C4-2B (cell line): ENCODE measurements at regions not wholly inside any gene's neighbourhood (a gene's known extent, or its start where the extent isn't known, plus 50 kb on each side); places are given as distances from the start of the nearest gene placed in this dataset.

ENCODE experiments used
- ZFX ChIP-seq: fragments of 450-650 bp; IDR thresholded peaks from 2 replicates; pipeline ENCODE4 v1.6.1; 2017
- TF ChIP-seq, protein P1 (sequence below): fragments of 450-650 bp; conservative IDR thresholded peaks from 2 replicates; pipeline ENCODE4 v1.5.1; 2017; ENCODE audit warnings: mild to moderate bottlenecking

DNA sequence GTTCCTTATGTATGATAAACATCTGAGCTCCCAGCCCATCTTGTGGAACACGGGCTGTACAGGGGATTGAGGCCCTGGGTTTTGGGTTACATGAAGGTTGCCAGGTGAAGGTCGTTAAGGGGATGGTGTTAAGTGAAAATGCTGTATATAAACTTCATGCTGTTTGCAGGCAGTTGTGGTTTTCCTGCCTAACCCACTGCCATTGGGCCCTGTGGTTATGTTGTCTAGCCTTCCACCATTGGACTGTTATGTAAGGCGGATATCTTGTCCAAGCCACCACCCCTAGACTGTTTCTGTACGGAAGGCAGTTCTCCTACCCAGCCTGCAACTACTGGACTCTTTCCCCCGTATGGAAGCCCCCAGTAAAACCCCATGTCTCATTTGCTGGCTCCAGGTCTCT lies 246.1 kb downstream of the KIF4B start:
- TF ChIP-seq, protein P1, sequence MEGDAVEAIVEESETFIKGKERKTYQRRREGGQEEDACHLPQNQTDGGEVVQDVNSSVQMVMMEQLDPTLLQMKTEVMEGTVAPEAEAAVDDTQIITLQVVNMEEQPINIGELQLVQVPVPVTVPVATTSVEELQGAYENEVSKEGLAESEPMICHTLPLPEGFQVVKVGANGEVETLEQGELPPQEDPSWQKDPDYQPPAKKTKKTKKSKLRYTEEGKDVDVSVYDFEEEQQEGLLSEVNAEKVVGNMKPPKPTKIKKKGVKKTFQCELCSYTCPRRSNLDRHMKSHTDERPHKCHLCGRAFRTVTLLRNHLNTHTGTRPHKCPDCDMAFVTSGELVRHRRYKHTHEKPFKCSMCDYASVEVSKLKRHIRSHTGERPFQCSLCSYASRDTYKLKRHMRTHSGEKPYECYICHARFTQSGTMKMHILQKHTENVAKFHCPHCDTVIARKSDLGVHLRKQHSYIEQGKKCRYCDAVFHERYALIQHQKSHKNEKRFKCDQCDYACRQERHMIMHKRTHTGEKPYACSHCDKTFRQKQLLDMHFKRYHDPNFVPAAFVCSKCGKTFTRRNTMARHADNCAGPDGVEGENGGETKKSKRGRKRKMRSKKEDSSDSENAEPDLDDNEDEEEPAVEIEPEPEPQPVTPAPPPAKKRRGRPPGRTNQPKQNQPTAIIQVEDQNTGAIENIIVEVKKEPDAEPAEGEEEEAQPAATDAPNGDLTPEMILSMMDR, result no peak
- TF ChIP-seq ZFX, result no peak
